HUES48 (cell line): ENCODE measurements at regions not wholly inside any gene's neighbourhood (a gene's known extent, or its start where the extent isn't known, plus 50 kb on each side); places are given as distances from the start of the nearest gene placed in this dataset.

Experiments
- H3K27ac ChIP-seq: one replicate; pipeline ENCODE4 v1.7.0; 2013; ENCODE audit warnings: low read depth, low read length, inconsistent platforms
- H3K27me3 ChIP-seq: 2 replicates; pipeline ENCODE4 v1.6.1; 2013; ENCODE audit warnings: mild to moderate bottlenecking, low read length; ENCODE audit not compliant: control insufficient read depth, insufficient read depth
- H3K36me3 ChIP-seq: 2 replicates; pipeline ENCODE4 v1.6.1; 2013; ENCODE audit warnings: low read length; ENCODE audit not compliant: control insufficient read depth, insufficient read depth
- H3K4me1 ChIP-seq: 2 replicates; pipeline ENCODE4 v1.6.1; 2013; ENCODE audit warnings: mild to moderate bottlenecking, low read length; ENCODE audit not compliant: control insufficient read depth, insufficient read depth
- H3K4me3 ChIP-seq: 2 replicates; pipeline ENCODE4 v1.5.1; 2013; ENCODE audit warnings: mild to moderate bottlenecking, low read depth, low read length
- H3K9ac ChIP-seq: 2 replicates; pipeline ENCODE4 v1.6.1; 2013; ENCODE audit warnings: mild to moderate bottlenecking, low read depth, low read length, moderate library complexity
- H3K9me3 ChIP-seq: 2 replicates; pipeline ENCODE4 v1.6.1; 2013; ENCODE audit warnings: low read length; ENCODE audit not compliant: control insufficient read depth, insufficient read depth

DNA sequence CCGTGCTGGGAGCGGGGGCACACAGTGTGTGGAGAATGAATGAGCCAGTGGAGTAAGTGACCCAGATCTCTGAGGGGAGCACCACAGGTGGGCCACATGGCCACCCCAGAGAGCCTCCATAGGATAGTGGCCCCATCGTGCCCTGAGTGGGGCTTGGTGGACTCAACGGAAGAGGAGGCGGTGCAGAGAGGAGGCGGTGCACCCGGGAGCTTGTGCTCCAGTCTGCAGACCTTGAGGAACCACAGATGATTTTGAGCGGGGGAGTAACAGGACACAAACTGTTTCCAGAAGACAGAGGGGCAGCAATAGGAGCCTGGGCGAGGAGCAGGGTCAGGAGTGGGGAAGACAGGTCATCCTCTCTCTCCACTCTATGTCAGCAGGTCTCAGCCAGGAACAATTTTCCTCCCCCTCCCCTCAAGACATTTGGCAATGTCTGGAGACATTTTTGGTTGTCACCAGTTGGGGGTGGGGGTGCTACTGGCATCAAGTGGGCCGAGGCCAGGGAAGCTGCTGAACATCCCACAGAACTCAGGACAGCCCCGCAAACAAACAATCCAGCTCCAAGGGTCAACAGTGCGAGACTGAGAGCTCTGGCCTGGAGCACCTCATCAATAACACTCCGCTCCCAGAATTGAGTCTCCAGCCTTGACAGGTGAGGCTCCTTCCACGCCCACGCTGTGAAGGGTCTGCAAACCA, 182.2 kb downstream of the USP12 start:
- Histone ChIP-seq H3K27me3 (no peaks in the 10 kb centered on the region), H3K4me1 (no peaks in the 10 kb centered on the region), H3K9me3 (no peaks in the 10 kb centered on the region), H3K36me3 (no peaks in the 10 kb centered on the region), H3K9ac (no peak overlapping the region), H3K4me3 (no peak overlapping the region), H3K27ac (no peak overlapping the region)

GRCh38 chr13:26988059-26988769, 183.4 kb downstream of the USP12 start:
- Histone ChIP-seq H3K9ac (no peak overlapping the region), H3K4me1 (no peaks in the 10 kb centered on the region), H3K4me3 (no peak overlapping the region), H3K36me3 (no peaks in the 10 kb centered on the region), H3K27ac (no peak overlapping the region), H3K9me3 (no peaks in the 10 kb centered on the region), H3K27me3 (no peaks in the 10 kb centered on the region)

- Histone ChIP-seq H3K27me3 (no peaks in the 10 kb centered on the region), H3K9ac (no peak overlapping the region), H3K9me3 (no peaks in the 10 kb centered on the region), H3K4me1 (no peaks in the 10 kb centered on the region), H3K4me3 (no peak overlapping the region), H3K36me3 (no peaks in the 10 kb centered on the region), H3K27ac (no peak overlapping the region)
These were observed 184.1 kb downstream of the USP12 start for GRCh38 chr13:26987486-26988013.

- H3K4me3 ChIP-seq, result no peak overlapping the region
- no peak overlapping the region for H3K9ac ChIP-seq
- no peaks in the 10 kb centered on the region for H3K9me3 ChIP-seq
- no peaks in the 10 kb centered on the region for H3K36me3 ChIP-seq
- H3K27ac ChIP-seq, result no peak overlapping the region
- no peaks in the 10 kb centered on the region for H3K4me1 ChIP-seq
- no peaks in the 10 kb centered on the region for H3K27me3 ChIP-seq
These were observed 186.2 kb downstream of the USP12 start for GRCh38 chr13:26985285-26985878.

DNA sequence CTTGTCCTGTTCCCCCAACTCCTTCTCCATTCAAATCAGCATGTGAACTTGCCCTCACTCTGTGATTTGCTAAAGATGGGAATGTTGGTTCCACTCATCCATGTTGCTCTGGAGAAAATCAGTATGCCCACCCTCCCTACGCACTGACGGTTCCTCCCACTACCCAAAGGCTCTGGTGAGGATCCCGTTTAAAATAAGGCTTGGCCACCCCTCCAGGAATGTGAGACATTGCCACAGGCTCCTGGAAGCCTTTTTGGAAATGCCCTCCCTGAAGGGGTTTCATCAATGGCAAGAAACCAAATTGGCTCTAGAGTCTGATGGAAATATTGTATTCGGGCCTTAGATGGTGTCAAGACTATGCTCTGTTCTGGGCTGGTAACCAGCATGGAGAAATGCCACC, 187.3 kb downstream of the USP12 start:
- H3K27ac ChIP-seq, result no peak overlapping the region
- no peak overlapping the region for H3K4me3 ChIP-seq
- H3K27me3 ChIP-seq, result no peaks in the 10 kb centered on the region
- H3K36me3 ChIP-seq, result no peaks in the 10 kb centered on the region
- H3K9me3 ChIP-seq, result no peaks in the 10 kb centered on the region
- H3K9ac ChIP-seq, result no peak overlapping the region
- H3K4me1 ChIP-seq, result no peaks in the 10 kb centered on the region

DNA sequence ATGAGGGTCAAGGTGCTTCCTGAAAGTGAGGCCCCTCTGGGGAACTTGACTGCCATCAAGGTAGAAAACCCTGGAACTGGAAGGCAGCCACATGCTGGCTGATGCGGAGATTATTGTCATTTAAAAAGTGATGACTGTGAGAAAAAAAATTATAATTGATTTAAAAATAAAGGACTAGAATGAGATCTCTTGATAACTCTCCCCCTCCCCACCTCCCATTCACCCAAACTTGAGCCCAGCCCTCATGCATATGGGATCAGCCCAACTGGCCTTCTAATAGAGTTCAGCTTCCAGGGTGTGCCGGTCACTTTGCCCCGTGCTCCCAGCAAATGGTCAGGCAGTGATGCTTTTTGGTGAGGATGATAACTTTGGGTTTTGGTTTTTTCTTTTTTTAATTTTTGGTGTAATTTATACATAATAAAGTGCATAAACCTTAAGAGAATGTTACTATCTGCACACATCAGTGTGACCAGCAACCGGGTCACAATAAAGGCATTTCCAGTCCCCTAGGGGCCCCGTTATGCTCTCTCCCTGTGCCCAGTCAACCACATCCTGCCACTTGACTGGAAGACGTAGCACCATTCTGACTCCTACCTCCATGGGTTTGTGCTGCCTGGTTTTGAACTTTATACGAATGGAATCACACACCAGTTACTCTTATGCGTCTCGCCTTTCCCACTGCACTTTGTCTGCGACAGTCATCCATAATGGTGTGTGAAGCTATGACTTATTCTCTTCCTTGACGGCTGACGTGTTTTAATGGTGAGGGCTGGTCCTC, 187.9 kb downstream of the USP12 start:
- Histone ChIP-seq H3K27ac (no peak overlapping the region), H3K4me1 (peaks cover 2% of the 10 kb centered on the region; the same call in 1 of the 2 replicates), H3K9ac (no peak overlapping the region), H3K36me3 (no peaks in the 10 kb centered on the region), H3K4me3 (no peak overlapping the region), H3K9me3 (no peaks in the 10 kb centered on the region), H3K27me3 (no peaks in the 10 kb centered on the region)

DNA sequence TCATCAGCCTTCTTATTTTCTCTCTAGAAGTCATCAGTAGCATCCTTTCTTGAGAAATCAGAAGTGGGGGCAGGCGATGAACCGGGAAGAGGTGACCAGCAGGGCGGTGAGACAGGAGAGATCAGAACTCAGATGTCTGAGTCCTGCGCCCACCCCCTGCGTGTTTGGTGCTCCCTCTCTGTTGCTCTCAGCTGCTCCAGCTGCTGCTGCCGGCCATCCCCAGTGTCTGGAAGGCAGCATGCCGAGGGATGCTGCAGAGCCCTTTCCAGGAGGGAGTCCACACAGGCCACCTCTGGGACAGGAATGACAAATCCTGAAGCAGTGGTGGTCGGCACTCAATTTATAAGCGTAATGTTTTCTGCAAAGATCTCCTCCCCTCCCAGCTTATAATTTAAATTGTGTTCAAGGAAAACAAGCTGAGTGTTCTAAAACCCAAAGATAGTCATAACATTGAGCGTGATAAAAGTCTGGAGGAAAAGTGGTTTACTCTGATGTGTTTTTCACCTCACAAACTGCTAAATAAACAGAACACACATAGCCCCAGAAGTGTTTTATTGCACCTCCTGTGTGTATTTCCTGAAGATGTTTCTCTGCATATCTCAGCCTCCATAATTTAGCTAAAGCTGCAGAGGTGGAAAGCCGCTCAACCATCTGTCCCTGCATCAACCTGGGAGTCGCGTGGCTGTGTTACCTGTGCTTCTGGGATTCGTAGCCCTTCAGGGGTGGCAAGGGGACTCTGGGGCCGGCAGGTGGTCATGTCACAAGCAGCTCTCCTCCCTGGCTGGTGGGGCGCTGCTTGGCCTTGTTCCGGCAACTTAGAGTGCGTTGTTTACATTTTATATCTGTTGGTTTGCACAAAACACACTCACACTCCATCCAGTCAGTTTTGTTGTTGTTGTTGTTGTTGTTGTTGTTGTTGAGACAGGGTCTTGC, 191.2 kb downstream of the USP12 start:
- H3K27me3 ChIP-seq, result no peaks in the 10 kb centered on the region
- H3K36me3 ChIP-seq, result no peaks in the 10 kb centered on the region
- peaks cover 6% of the 10 kb centered on the region for H3K4me1 ChIP-seq
- no peak overlapping the region for H3K9ac ChIP-seq
- no peak overlapping the region for H3K4me3 ChIP-seq
- H3K27ac ChIP-seq, result no peak overlapping the region
- no peaks in the 10 kb centered on the region for H3K9me3 ChIP-seq

GRCh38 chr13:26979334-26979733, 192.3 kb downstream of the USP12 start:
- peaks cover 6% of the 10 kb centered on the region for H3K4me1 ChIP-seq
- no peaks in the 10 kb centered on the region for H3K9me3 ChIP-seq
- H3K27me3 ChIP-seq, result no peaks in the 10 kb centered on the region
- no peak overlapping the region for H3K9ac ChIP-seq
- H3K36me3 ChIP-seq, result no peaks in the 10 kb centered on the region
- no peak overlapping the region for H3K27ac ChIP-seq
- H3K4me3 ChIP-seq, result no peak overlapping the region

DNA sequence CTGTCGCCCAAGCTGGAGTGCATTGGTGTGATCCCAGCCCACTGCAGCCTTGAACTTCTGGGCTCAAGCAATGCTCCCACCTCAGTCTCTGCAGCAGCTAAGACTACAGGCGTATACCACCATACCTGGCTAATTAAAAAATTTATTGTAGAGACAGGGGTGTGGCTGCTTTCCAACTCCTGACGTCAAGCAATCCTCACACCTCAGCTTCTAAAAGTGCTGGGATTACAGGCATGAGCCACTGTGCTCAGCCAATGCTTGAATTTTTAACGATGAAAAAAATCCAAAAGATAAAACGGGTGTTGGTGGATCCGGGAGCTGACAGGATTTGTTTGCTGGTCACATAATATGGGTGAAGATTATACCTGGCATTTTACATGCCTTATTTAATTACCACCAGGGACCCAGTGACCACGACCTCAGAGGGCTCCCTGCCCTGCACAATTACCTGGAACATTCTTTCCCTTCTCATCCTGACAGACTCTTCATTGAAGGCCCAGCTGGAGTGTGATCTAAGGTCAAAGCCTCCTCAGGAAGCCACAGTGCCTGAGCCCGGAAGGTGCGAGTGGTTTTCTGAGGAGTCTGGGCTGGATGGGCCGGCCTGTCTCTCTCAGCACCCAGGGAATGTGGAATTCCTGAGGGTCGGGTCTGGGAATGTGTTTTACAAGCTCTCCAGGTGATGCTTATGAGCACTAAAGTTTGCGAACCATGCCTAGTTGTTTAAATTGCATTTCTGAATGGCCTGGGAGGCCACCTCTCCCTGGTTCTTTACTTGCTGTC, 193.3 kb downstream of the USP12 start:
- no peak overlapping the region for H3K4me3 ChIP-seq
- no peaks in the 10 kb centered on the region for H3K27me3 ChIP-seq
- peaks cover 6% of the 10 kb centered on the region for H3K4me1 ChIP-seq
- no peak overlapping the region for H3K27ac ChIP-seq
- no peak overlapping the region for H3K9ac ChIP-seq
- H3K9me3 ChIP-seq, result no peaks in the 10 kb centered on the region
- H3K36me3 ChIP-seq, result no peaks in the 10 kb centered on the region
